HG03342 (cell line): ENCODE measurements at regions not wholly inside any gene's neighbourhood (a gene's known extent, or its start where the extent isn't known, plus 50 kb on each side); places are given as distances from the start of the nearest gene placed in this dataset.
"Not testable (repeated sequence)": the region's sequence is repeated elsewhere in the genome, so short reads cannot be mapped to it uniquely, and the experiment has no call there.

ENCODE experiments used
- ATAC-seq: cut with Tn5 transposase; IDR thresholded peaks from one replicate; pipeline ENCODE4 v1.9.1; 2021; ENCODE audit warnings: mild to moderate bottlenecking, moderate library complexity; ENCODE audit not compliant: unreplicated experiment

- not testable (repeated sequence) for ATAC-seq
Measured at GRCh38 chr6:27633221-27633688, 160.3 kb upstream of the ZNF184 start.

GRCh38 chr6:27631609-27631916 lies 158.7 kb upstream of the ZNF184 start:
- no peak for ATAC-seq

DNA sequence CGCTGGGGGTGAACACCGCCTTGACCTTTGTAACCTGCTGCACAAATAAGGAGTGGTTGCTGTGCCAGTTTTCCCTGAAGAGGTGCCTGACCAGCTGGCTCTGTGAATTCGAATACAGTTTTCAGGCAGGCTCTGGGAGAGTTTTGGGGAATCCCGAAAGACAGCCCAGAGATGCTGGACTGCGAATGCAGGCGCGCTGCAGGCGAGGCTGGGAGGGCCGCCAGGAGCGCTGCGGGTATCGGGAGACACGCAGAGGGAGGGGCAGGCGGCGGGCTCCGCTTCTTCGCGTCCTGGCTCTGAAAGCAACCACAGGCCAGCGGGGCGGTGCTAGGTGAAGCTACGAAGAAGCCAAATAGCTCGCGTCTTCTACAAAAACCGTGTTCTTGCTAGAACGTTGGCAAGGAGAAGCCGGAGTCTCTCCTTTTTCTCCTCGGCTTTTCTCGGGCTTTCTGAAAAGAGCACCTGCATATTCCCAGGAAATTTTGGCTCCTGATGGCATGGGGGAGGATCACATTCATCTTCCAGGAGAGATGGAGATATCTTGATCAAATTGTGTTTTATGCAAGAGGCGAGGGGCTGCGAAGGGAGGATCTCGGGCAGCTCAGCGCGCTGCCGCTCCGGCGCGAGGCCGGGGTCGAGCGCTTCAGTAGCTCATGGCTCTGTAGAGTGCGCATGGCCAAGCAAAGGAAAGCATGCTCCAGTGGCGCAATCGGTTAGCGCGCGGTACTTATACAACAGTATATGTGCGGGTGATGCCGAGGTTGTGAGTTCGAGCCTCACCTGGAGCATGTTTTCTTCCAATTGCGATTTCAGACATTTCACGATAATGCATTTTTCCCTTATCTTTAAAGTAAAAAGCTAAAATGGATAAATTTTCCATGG lies 158.1 kb upstream of the ZNF184 start:
- ATAC-seq = no peak

- ATAC-seq = no peak
Measured at GRCh38 chr6:27624694-27625262, 151.9 kb upstream of the ZNF184 start.

GRCh38 chr6:27623103-27623502 lies 150.2 kb upstream of the ZNF184 start:
- no peak for ATAC-seq

DNA sequence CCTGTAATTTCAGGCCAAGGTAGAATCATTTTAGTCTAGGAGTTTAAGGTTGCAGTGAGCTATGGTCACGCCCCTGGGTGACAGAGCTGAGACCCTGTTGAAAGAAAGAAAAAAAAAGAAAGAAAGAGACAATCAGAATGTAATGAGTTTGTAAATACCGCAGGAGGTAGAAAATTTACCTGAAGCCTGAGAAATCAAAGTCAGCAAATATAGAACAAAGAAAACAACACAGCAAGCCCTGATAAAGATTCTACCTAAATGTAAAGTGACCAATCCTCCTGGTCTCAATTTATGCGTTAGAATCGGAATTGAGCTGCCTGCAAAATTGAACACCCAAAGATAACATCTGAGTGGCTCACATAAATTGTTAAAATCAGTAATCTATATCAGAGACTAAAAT lies 146.5 kb upstream of the ZNF184 start:
- ATAC-seq = no peak

- no peak for ATAC-seq
Measured at GRCh38 chr6:27617700-27618689, 145.1 kb upstream of the ZNF184 start.

- ATAC-seq = no peak
Measured at GRCh38 chr6:27617046-27617687, 144.3 kb upstream of the ZNF184 start.

GRCh38 chr6:27616328-27617045 lies 143.6 kb upstream of the ZNF184 start:
- no peak for ATAC-seq

GRCh38 chr6:27611451-27611850 lies 138.5 kb upstream of the ZNF184 start:
- no peak for ATAC-seq

DNA sequence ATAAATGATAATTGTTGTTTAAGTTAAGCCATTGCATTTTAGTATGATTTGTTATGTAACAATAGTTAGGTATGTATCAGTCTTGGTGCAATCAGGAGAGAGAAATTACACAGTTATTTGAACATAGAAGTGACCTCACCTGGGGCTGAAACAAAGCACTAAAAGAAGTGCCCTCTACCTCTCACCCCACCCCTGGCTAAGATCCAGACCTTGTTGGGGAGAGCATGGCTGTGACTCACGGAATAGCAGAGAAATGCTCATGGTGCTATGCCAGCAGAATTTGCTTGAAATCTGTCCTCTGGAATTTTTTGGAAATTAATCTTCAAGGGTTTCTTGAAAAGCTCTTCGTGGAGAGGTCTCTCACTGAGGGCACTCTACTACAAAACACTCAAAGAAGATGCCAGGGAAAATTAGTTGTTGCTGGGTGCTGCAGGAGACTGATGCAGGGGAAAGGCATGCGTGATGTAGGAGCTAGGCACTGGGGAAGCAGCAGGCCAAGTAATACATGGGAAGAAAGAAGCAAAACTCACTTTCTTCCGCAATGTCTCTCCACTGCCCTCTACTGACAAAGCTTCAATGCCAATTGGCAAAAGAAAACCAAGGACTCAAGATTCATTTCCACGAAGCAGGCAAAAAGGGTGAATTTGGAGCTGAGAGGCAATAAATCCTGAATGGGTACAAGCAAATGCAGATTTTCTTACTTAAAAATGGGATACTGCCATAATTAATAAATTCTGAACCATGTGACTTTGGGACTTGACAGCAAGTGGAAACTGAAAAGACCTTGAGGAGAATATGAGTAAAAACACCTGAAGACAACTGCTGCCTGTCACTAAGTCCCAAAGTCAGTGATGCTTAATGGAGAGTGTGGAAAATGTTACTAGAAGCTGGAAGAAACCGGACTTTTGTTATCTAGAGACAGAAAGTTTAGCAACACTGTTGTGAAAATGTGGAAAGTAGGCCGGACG lies 136.3 kb upstream of the ZNF184 start:
- no peak for ATAC-seq

- no peak for ATAC-seq
Measured at GRCh38 chr6:27605401-27606342, 132.8 kb upstream of the ZNF184 start.

- no peak for ATAC-seq
Measured at GRCh38 chr6:27604986-27605385, 132.1 kb upstream of the ZNF184 start.

DNA sequence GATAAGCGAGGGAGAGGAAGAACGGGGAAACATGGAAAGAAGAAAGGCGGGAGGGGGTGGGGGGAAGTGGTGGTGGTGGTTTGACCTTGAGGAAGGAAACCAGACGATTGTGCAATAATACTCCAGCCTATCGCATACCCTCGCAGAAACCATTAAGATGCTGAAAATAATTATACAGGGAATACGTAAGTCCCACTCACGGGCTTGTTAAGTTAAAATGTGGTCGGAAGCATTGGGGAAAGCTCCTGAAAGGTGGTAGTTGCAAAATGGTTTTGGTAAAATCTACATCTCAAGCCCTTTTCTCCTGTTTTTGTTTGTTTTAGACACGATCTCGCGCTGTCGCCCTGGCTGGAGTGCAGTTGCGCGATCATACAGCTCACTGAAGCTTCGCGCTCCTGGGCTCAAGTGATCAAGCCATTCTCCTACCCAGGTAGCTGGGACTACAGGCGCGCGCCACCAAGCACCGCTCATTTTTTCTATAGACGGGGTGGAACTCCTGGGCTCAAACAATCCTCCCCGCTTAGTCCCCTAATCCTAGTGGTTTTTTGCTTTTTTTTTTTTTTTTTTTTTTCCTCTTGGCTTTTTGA lies 128.9 kb upstream of the ZNF184 start:
- no peak for ATAC-seq

GRCh38 chr6:27599859-27600532 lies 127.1 kb upstream of the ZNF184 start:
- ATAC-seq = no peak

- not testable (repeated sequence) for ATAC-seq
Measured at GRCh38 chr6:27597031-27597567, 124.2 kb upstream of the ZNF184 start.

DNA sequence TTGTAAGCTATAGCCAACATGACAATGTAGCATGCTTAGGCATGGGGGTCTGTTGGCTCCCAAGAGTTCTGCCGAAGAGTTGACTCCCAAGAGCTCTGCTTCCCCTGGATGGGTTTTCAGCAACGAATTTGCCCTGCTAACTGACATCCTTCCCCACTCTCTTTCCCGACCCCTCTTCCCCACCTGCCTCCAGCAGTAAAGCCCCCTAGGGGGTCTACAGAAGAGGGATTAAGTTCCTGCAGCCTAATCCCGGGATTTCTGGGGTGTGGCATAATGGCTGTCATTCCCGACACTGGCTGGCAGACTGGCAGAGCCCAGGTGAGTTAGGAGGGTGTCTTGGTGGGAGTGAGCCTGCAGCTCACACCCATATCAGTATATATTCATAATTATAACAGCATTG lies 121.0 kb upstream of the ZNF184 start:
- no peak for ATAC-seq
